ENCODE measurements at regions not wholly inside any gene's neighbourhood (a gene's known extent, or its start where the extent isn't known, plus 50 kb on each side); places are given as distances from the start of the nearest gene placed in this dataset.

- TF ChIP-seq POLR2A (IDR thresholded peaks at IDR 0.05; ENCODE audit: low read depth, low read length), result no peak
- no peak for TF ChIP-seq TAF1 (IDR thresholded peaks at IDR 0.05; ENCODE audit: borderline replicate concordance, low read depth, low read length)
These were observed 443.7 kb downstream of the GJA1 start for GRCh38 chr6:121879149-121879548.
